ENCODE measurements at regions not wholly inside any gene's neighbourhood (a gene's known extent, or its start where the extent isn't known, plus 50 kb on each side); places are given as distances from the start of the nearest gene placed in this dataset.

DNA sequence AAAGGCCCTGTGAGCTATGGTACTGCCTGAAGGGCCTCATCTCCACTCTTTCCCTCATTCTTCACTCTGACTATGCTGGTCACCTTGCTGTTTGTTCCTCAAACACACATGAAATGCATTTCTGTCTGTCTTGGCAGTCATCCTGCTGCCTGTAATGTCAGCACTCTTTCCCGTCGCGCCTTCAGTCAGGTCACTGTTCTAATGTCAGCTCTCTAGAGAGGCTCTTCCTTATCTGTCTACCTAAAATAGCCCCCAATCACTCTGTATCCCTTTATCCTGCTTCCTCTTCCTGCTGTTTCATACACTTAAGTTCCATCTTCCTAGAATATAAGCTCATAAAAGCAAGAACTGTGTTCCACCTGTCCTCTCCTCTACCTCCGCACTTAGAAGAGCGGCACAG lies 215.5 kb downstream of the ZNF33B start:
- TF ChIP-seq POLR2A (IDR thresholded peaks at IDR 0.05; ENCODE audit: borderline replicate concordance, extremely low read depth, insufficient read depth, insufficient read length) (no peak), POLR2AphosphoS5 (IDR thresholded peaks at IDR 0.05; ENCODE audit: low read depth, low read length) (no peak)
- TF ChIP-seq, protein P1, sequence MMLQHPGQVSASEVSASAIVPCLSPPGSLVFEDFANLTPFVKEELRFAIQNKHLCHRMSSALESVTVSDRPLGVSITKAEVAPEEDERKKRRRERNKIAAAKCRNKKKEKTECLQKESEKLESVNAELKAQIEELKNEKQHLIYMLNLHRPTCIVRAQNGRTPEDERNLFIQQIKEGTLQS (IDR thresholded peaks at IDR 0.05): no peak
